HEK293 (cell line): ENCODE measurements at regions not wholly inside any gene's neighbourhood (a gene's known extent, or its start where the extent isn't known, plus 50 kb on each side); places are given as distances from the start of the nearest gene placed in this dataset.

Experiments
- CTCF ChIA-PET: fragments of 350-600 bp; formaldehyde crosslinking; extraction: SDS; loops from one replicate; lab custom pipeline; 2021; ENCODE audit warnings: antibody characterized with exemption; lab: Yijun Ruan, JAX
- POLR2A ChIA-PET: fragments of 300-600 bp; formaldehyde crosslinking; extraction: SDS; loops from one replicate; lab custom pipeline; 2020; ENCODE audit warnings: antibody characterized with exemption, inconsistent platforms; lab: Yijun Ruan, JAX
- H3K27ac ChIP-seq: fragments of 200-500 bp; sonication (Bioruptor generic); 2 replicates; pipeline ENCODE4 v1.5.1; 2014; ENCODE audit warnings: low read depth, low read length, control low read depth, inconsistent platforms; ENCODE audit errors: extremely low read depth
- H3K36me3 ChIP-seq, 2 experiments: fragments of 200-500 bp in 1 of 2; sonication (Bioruptor generic) in 1 of 2; 1 replicate in 1 of 2; 2 replicates in 1 of 2; pipeline ENCODE4 v1.5.1; 2014 to 2017; ENCODE audit warnings: inconsistent platforms in 2 of 2, low read length in 2 of 2; ENCODE audit not compliant: control insufficient read depth in 2 of 2, insufficient read depth in 1 of 2
- H3K4me1 ChIP-seq: fragments of 200-500 bp; sonication (Bioruptor generic); 2 replicates; pipeline ENCODE4 v1.5.1; 2014; ENCODE audit warnings: mild to moderate bottlenecking, low read length, inconsistent platforms; ENCODE audit not compliant: control insufficient read depth, insufficient read depth
- H3K4me3 ChIP-seq: 2 replicates; pipeline ENCODE4 v1.5.1; 2011; ENCODE audit warnings: low read depth, mild to moderate bottlenecking, control low read depth, low read length, moderate library complexity
- H3K9me3 ChIP-seq: fragments of 200-500 bp; sonication (Bioruptor generic); 2 replicates; pipeline ENCODE4 v1.5.1; 2014; ENCODE audit warnings: low read depth, low read length, inconsistent platforms; ENCODE audit not compliant: control insufficient read depth, insufficient read depth
- EGR2 ChIP-seq: fragments of 450-650 bp; formaldehyde crosslinking; IDR thresholded peaks from 2 replicates; pipeline ENCODE4 v1.5.1; 2016; ENCODE audit warnings: low read depth, missing biosample characterization, missing genetic modification characterization
- RBAK ChIP-seq: fragments of 450-650 bp; formaldehyde crosslinking; IDR thresholded peaks from 2 replicates; pipeline ENCODE4 v1.5.1; 2016; ENCODE audit warnings: missing biosample characterization, missing genetic modification characterization
- SETDB1 ChIP-seq: IDR thresholded peaks from one replicate; pipeline ENCODE4 v1.6.1; 2017; ENCODE audit warnings: mild to moderate bottlenecking, low read length, moderate library complexity, mixed read lengths; ENCODE audit not compliant: insufficient read length
- SP2 ChIP-seq: fragments of 450-650 bp; formaldehyde crosslinking; IDR thresholded peaks from 2 replicates; pipeline ENCODE4 v1.5.1; 2016; ENCODE audit warnings: missing biosample characterization, missing genetic modification characterization
- ZNF132 ChIP-seq: fragments of 450-650 bp; formaldehyde crosslinking; IDR thresholded peaks from 2 replicates; pipeline ENCODE4 v1.5.1; 2017; ENCODE audit warnings: missing biosample characterization, missing genetic modification characterization, borderline replicate concordance
- ZNF133 ChIP-seq: fragments of 450-650 bp; formaldehyde crosslinking; IDR thresholded peaks from 2 replicates; pipeline ENCODE4 v1.5.1; 2016; ENCODE audit warnings: missing biosample characterization, missing genetic modification characterization
- ZNF157 ChIP-seq: fragments of 450-650 bp; formaldehyde crosslinking; IDR thresholded peaks from 2 replicates; pipeline ENCODE4 v1.5.1; 2016; ENCODE audit warnings: missing biosample characterization, missing genetic modification characterization
- ZNF248 ChIP-seq: fragments of 450-650 bp; formaldehyde crosslinking; IDR thresholded peaks from 2 replicates; pipeline ENCODE4 v1.5.1; 2017; ENCODE audit warnings: missing biosample characterization, missing genetic modification characterization
- ZNF266 ChIP-seq: fragments of 450-650 bp; formaldehyde crosslinking; IDR thresholded peaks from 2 replicates; pipeline ENCODE4 v1.5.1; 2016; ENCODE audit warnings: missing biosample characterization, missing genetic modification characterization, low read depth
- ZNF341 ChIP-seq: fragments of 450-650 bp; formaldehyde crosslinking; IDR thresholded peaks from 2 replicates; pipeline ENCODE4; 2016; ENCODE audit warnings: low read depth, missing biosample characterization, missing genetic modification characterization
- ZNF354C ChIP-seq: fragments of 450-650 bp; formaldehyde crosslinking; IDR thresholded peaks from 2 replicates; pipeline ENCODE4 v1.5.1; 2016; ENCODE audit warnings: missing biosample characterization, missing genetic modification characterization, low read depth, borderline replicate concordance
- ZNF404 ChIP-seq: fragments of 450-650 bp; formaldehyde crosslinking; IDR thresholded peaks from 2 replicates; pipeline ENCODE4 v1.5.1; 2017; ENCODE audit warnings: missing biosample characterization, missing genetic modification characterization
- ZNF426 ChIP-seq: fragments of 450-650 bp; formaldehyde crosslinking; IDR thresholded peaks from 2 replicates; pipeline ENCODE4 v1.5.1; 2017; ENCODE audit warnings: missing biosample characterization, missing genetic modification characterization, mild to moderate bottlenecking, inconsistent platforms, moderate library complexity
- ZNF473 ChIP-seq: fragments of 450-650 bp; formaldehyde crosslinking; IDR thresholded peaks from 2 replicates; pipeline ENCODE4 v1.5.1; 2017; ENCODE audit warnings: missing biosample characterization, missing genetic modification characterization
- ZNF654 ChIP-seq: fragments of 450-650 bp; formaldehyde crosslinking; IDR thresholded peaks from 2 replicates; pipeline ENCODE4 v1.5.1; 2016; ENCODE audit warnings: low read depth, missing biosample characterization, missing genetic modification characterization
- ZNF677 ChIP-seq: fragments of 450-650 bp; IDR thresholded peaks from 2 replicates; pipeline ENCODE4 v1.5.0; 2018; ENCODE audit warnings: missing biosample characterization, mild to moderate bottlenecking, missing genetic modification characterization, moderate library complexity
- ZNF701 ChIP-seq: fragments of 450-650 bp; formaldehyde crosslinking; IDR thresholded peaks from 2 replicates; pipeline ENCODE4 v1.5.1; 2016; ENCODE audit warnings: missing biosample characterization, missing genetic modification characterization
- TF ChIP-seq, protein P1 (sequence below): fragments of 450-650 bp; formaldehyde crosslinking; IDR thresholded peaks from 2 replicates; pipeline ENCODE4 v1.5.1; 2016; ENCODE audit warnings: missing biosample characterization, missing genetic modification characterization
- TF ChIP-seq, protein P2 (sequence below): IDR thresholded peaks from 2 replicates; pipeline ENCODE4 v1.6.1; 2011; ENCODE audit warnings: mild to moderate bottlenecking, low read depth, low read length, borderline replicate concordance
- TF ChIP-seq, protein P3 (sequence below): fragments of 450-650 bp; formaldehyde crosslinking; IDR thresholded peaks from 2 replicates; pipeline ENCODE4 v1.5.1; 2016; ENCODE audit warnings: missing biosample characterization, missing genetic modification characterization, borderline replicate concordance

DNA sequence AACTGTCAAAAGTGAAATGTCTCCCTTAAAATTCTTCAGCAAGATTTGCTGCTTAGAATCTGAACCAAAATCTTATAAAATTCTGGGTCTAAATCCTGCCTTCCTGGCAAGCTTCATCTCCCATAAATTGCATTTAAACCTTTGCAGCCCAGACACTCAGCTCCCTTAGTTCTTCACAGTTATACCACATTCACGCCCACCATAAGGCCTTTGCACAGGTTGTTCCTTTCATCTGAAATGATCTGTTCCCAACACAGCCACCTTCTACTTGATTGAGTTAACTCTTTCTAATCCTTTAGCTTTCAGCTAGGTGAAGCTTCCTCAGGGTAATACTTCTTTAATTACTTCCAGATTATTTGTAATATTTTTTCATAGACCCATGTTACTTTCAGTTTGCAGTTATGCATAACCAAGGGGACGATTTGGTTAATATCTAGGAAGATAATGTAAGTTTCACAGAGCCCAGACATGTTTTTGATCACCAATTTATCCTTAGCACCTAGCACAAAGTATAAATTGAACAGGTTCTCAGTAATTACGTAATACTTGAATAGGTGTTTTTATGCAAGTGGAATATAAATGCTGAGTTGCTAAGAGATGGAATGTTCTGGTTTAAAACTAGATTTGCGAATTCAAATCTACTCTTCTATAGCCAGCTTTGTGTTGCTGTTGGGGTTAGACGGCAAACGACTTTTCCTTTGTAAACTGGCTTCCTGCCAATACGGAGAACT, 779.7 kb upstream of the PKDCC start:
- TF ChIP-seq ZNF248 (no peak), SETDB1 (no peak), EGR2 (tag by site-specific recombination) (no peak), ZNF654 (tag by site-specific recombination) (no peak), ZNF132 (tag by site-specific recombination) (no peak)
- TF ChIP-seq, protein P1, sequence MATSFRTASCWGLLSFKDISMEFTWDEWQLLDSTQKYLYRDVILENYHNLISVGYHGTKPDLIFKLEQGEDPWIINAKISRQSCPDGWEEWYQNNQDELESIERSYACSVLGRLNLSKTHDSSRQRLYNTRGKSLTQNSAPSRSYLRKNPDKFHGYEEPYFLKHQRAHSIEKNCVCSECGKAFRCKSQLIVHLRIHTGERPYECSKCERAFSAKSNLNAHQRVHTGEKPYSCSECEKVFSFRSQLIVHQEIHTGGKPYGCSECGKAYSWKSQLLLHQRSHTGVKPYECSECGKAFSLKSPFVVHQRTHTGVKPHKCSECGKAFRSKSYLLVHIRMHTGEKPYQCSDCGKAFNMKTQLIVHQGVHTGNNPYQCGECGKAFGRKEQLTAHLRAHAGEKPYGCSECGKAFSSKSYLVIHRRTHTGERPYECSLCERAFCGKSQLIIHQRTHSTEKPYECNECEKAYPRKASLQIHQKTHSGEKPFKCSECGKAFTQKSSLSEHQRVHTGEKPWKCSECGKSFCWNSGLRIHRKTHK (tag by site-specific recombination) = no peak
- TF ChIP-seq, protein P2, sequence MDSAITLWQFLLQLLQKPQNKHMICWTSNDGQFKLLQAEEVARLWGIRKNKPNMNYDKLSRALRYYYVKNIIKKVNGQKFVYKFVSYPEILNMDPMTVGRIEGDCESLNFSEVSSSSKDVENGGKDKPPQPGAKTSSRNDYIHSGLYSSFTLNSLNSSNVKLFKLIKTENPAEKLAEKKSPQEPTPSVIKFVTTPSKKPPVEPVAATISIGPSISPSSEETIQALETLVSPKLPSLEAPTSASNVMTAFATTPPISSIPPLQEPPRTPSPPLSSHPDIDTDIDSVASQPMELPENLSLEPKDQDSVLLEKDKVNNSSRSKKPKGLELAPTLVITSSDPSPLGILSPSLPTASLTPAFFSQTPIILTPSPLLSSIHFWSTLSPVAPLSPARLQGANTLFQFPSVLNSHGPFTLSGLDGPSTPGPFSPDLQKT = no peak
- Histone ChIP-seq H3K36me3 (no peaks in the 10 kb centered on the region), H3K9me3 (no peaks in the 10 kb centered on the region), H3K27ac (no peak overlapping the region), H3K4me1 (no peaks in the 10 kb centered on the region), H3K4me3 (no peak overlapping the region)
- ChIA-PET CTCF (no interaction called here), POLR2A (no interaction called here)

DNA sequence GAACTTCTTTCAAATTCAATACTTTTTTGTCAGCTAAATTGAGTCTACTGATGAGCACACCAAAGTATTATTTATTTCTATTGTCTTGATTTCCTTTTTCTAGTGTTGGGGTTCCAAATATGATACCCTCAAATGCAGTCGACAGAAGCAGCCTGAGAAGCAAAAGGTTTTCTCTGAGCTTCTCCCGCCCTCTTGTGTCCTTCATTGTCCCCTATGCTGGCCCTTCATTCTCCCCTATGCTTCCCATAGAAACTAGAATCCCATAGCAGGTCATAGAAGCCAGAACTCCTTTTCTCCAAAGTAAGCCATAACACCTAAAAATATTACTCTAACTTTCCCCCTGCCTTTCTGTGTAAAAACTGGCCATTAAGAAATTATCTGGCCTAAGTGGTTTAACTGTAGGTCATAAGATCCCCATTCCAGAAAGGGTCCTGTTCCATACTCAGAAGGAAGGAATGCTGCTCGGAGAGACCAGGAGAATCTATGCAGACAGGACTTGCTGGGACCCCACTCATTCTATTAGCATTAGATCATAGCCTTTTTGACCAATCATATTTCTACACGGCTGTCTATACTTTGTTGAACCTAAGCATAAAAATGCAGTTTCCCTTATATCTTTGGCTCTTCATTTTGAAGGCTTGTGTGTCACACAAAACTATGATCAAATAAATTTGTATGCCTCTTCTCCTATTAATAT, 764.6 kb upstream of the PKDCC start:
- Histone ChIP-seq H3K4me1 (no peaks in the 10 kb centered on the region), H3K27ac (no peak overlapping the region), H3K36me3 (no peaks in the 10 kb centered on the region)
- CTCF ChIA-PET = interaction anchor here (0.7 kb wide), 1 partner anchor 114 kb away, joined by 3 read pairs; no protein-coding TSS in a partner anchor
- no peak for TF ChIP-seq SP2 (tag by site-specific recombination)
- TF ChIP-seq ZNF341 (tag by site-specific recombination) = no peak
- no peak for TF ChIP-seq ZNF701 (tag by site-specific recombination)
- TF ChIP-seq ZNF677 (tag by site-specific recombination) = no peak
- no peak for TF ChIP-seq ZNF266 (tag by site-specific recombination)
- no peak for TF ChIP-seq ZNF404 (tag by site-specific recombination)
- no peak for TF ChIP-seq ZNF354C (tag by site-specific recombination)
- TF ChIP-seq RBAK = no peak
- TF ChIP-seq, all 188 proteins: peak for 0
- POLR2A ChIA-PET = no interaction called here
- no peak overlapping the region for H3K4me3 ChIP-seq
- no peaks in the 10 kb centered on the region for H3K9me3 ChIP-seq

DNA sequence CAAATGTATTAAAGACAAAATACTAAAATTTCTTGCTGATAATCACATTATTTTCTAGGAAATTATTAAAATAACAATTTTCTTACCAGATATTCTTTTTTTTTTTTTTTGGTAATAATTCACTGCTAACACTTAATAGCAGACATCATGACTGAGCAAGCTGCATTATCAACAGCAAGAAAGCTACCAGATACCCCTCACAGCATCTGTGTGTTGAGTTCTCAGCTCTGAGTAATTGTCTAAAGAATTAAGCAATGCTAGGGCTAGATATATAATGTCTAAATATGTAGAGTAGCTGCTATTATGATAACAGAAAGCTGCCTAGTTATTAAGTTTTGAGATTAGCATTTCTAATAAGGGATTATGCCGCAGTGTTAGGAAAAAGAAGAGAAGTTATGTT, 754.3 kb upstream of the PKDCC start:
- H3K27ac ChIP-seq = no peak overlapping the region
- POLR2A ChIA-PET = no interaction called here
- no peaks in the 10 kb centered on the region for H3K4me1 ChIP-seq
- no peaks in the 10 kb centered on the region for H3K36me3 ChIP-seq
- no peaks in the 10 kb centered on the region for H3K9me3 ChIP-seq
- CTCF ChIA-PET = no interaction called here
- no peak overlapping the region for H3K4me3 ChIP-seq
- TF ChIP-seq ZNF157 (tag by site-specific recombination) = no peak
- TF ChIP-seq, protein P1 (tag by site-specific recombination) = no peak
- TF ChIP-seq ZNF473 = no peak
- TF ChIP-seq, protein P3, sequence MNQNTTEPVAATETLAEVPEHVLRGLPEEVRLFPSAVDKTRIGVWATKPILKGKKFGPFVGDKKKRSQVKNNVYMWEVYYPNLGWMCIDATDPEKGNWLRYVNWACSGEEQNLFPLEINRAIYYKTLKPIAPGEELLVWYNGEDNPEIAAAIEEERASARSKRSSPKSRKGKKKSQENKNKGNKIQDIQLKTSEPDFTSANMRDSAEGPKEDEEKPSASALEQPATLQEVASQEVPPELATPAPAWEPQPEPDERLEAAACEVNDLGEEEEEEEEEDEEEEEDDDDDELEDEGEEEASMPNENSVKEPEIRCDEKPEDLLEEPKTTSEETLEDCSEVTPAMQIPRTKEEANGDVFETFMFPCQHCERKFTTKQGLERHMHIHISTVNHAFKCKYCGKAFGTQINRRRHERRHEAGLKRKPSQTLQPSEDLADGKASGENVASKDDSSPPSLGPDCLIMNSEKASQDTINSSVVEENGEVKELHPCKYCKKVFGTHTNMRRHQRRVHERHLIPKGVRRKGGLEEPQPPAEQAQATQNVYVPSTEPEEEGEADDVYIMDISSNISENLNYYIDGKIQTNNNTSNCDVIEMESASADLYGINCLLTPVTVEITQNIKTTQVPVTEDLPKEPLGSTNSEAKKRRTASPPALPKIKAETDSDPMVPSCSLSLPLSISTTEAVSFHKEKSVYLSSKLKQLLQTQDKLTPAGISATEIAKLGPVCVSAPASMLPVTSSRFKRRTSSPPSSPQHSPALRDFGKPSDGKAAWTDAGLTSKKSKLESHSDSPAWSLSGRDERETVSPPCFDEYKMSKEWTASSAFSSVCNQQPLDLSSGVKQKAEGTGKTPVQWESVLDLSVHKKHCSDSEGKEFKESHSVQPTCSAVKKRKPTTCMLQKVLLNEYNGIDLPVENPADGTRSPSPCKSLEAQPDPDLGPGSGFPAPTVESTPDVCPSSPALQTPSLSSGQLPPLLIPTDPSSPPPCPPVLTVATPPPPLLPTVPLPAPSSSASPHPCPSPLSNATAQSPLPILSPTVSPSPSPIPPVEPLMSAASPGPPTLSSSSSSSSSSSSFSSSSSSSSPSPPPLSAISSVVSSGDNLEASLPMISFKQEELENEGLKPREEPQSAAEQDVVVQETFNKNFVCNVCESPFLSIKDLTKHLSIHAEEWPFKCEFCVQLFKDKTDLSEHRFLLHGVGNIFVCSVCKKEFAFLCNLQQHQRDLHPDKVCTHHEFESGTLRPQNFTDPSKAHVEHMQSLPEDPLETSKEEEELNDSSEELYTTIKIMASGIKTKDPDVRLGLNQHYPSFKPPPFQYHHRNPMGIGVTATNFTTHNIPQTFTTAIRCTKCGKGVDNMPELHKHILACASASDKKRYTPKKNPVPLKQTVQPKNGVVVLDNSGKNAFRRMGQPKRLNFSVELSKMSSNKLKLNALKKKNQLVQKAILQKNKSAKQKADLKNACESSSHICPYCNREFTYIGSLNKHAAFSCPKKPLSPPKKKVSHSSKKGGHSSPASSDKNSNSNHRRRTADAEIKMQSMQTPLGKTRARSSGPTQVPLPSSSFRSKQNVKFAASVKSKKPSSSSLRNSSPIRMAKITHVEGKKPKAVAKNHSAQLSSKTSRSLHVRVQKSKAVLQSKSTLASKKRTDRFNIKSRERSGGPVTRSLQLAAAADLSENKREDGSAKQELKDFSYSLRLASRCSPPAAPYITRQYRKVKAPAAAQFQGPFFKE = no peak
- no peak for TF ChIP-seq ZNF426
- no peak for TF ChIP-seq ZNF133 (tag by site-specific recombination)
